GM19351 (cell line): ENCODE measurements at regions not wholly inside any gene's neighbourhood (a gene's known extent, or its start where the extent isn't known, plus 50 kb on each side); places are given as distances from the start of the nearest gene placed in this dataset.

Source experiments
- ATAC-seq: cut with Tn5 transposase; IDR thresholded peaks from one replicate; pipeline ENCODE4 v1.9.1; 2021; ENCODE audit warnings: mild to moderate bottlenecking, moderate library complexity; ENCODE audit not compliant: unreplicated experiment

- no peak for ATAC-seq
Measured at GRCh38 chr4:166259081-166259480, 386.0 kb downstream of the TLL1 start.

GRCh38 chr4:166274136-166274761 is 401.2 kb downstream of the TLL1 start:
- ATAC-seq = no peak

- no peak for ATAC-seq
Measured at GRCh38 chr4:166274775-166275174, 401.7 kb downstream of the TLL1 start.

- ATAC-seq = no peak
Measured at GRCh38 chr4:166277401-166277800, 404.4 kb downstream of the TLL1 start.

GRCh38 chr4:166277853-166278252 is 404.8 kb downstream of the TLL1 start:
- ATAC-seq = no peak

GRCh38 chr4:166279261-166279660 is 406.2 kb downstream of the TLL1 start:
- ATAC-seq = no peak

GRCh38 chr4:166280642-166281041 is 407.6 kb downstream of the TLL1 start:
- no peak for ATAC-seq

GRCh38 chr4:166282081-166282770 is 409.2 kb downstream of the TLL1 start:
- no peak for ATAC-seq

GRCh38 chr4:166284221-166284620 is 411.2 kb downstream of the TLL1 start:
- no peak for ATAC-seq

- no peak for ATAC-seq
Measured at GRCh38 chr4:166290426-166290825, 417.4 kb downstream of the TLL1 start.

- no peak for ATAC-seq
Measured at GRCh38 chr4:166293556-166293955, 420.5 kb downstream of the TLL1 start.

- no peak for ATAC-seq
Measured at GRCh38 chr4:166301266-166301665, 428.2 kb downstream of the TLL1 start.

GRCh38 chr4:166308647-166309046 is 435.6 kb downstream of the TLL1 start:
- ATAC-seq = no peak

GRCh38 chr4:166309286-166309685 is 436.2 kb downstream of the TLL1 start:
- no peak for ATAC-seq

GRCh38 chr4:166311169-166311568 is 438.1 kb downstream of the TLL1 start:
- ATAC-seq = no peak

GRCh38 chr4:166312166-166312565 is 439.1 kb downstream of the TLL1 start:
- ATAC-seq = no peak

- ATAC-seq = no peak
Measured at GRCh38 chr4:166314902-166315301, 441.9 kb downstream of the TLL1 start.

- ATAC-seq = no peak
Measured at GRCh38 chr4:166315721-166316467, 442.9 kb downstream of the TLL1 start.

GRCh38 chr4:166318810-166319525 is 445.9 kb downstream of the TLL1 start:
- no peak for ATAC-seq

- no peak for ATAC-seq
Measured at GRCh38 chr4:166323250-166323649, 450.2 kb downstream of the TLL1 start.

- peak; percentile 74 for ATAC-seq
Measured at GRCh38 chr4:166324321-166324720, 451.3 kb downstream of the TLL1 start.
